Loucy (cell line): ENCODE measurements at regions not wholly inside any gene's neighbourhood (a gene's known extent, or its start where the extent isn't known, plus 50 kb on each side); places are given as distances from the start of the nearest gene placed in this dataset.

Source experiments
- CTCF ChIP-seq: fragments of 200-600 bp; sonication (generic); conservative IDR thresholded peaks from 2 replicates; pipeline ENCODE4 v1.5.1; 2014; ENCODE audit warnings: mild to moderate bottlenecking, antibody characterized with exemption, low read length
- EZH2phosphoT487 ChIP-seq: fragments of 200-600 bp; IDR thresholded peaks from 2 replicates; pipeline ENCODE4 v1.6.1; 2018; ENCODE audit warnings: antibody characterized with exemption, mild to moderate bottlenecking, moderate library complexity, borderline replicate concordance

- no peak for TF ChIP-seq CTCF
- TF ChIP-seq EZH2phosphoT487, result no peak
These were observed 97.2 kb upstream of the SLC13A1 start for GRCh38 chr7:123296965-123297364.
